ENCODE measurements at regions not wholly inside any gene's neighbourhood (a gene's known extent, or its start where the extent isn't known, plus 50 kb on each side); places are given as distances from the start of the nearest gene placed in this dataset.

DNA sequence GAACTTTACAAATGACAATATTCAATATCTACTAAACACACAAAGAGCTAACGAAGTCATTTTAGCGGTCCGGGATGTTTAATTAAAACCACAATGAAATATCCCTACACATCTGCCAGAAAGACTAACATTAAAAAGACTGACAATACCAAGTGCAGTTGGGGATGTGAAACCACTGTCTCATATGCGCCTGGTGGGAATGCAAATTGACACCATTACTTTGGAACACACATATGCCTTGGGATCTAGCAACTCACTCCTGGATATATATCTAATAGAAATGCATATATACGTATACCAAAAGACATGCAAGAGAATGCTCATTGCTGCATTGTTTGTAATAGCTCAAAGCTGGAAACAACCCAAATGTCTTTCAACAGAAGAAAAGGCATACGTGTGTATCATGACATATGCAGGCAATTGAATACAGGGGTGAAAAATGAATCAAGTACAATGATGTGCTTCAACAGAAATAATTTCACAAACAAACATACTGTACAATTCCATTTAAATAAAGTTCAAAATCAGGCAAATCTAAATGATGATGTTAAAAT lies 153.3 kb downstream of the CARTPT start:
- no peak overlapping the region for H3K27ac ChIP-seq
- TF ChIP-seq, protein P1, sequence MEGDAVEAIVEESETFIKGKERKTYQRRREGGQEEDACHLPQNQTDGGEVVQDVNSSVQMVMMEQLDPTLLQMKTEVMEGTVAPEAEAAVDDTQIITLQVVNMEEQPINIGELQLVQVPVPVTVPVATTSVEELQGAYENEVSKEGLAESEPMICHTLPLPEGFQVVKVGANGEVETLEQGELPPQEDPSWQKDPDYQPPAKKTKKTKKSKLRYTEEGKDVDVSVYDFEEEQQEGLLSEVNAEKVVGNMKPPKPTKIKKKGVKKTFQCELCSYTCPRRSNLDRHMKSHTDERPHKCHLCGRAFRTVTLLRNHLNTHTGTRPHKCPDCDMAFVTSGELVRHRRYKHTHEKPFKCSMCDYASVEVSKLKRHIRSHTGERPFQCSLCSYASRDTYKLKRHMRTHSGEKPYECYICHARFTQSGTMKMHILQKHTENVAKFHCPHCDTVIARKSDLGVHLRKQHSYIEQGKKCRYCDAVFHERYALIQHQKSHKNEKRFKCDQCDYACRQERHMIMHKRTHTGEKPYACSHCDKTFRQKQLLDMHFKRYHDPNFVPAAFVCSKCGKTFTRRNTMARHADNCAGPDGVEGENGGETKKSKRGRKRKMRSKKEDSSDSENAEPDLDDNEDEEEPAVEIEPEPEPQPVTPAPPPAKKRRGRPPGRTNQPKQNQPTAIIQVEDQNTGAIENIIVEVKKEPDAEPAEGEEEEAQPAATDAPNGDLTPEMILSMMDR (conservative IDR thresholded peaks at IDR 0.05), result no peak
- TF ChIP-seq ZFX (IDR thresholded peaks at IDR 0.05), result no peak

DNA sequence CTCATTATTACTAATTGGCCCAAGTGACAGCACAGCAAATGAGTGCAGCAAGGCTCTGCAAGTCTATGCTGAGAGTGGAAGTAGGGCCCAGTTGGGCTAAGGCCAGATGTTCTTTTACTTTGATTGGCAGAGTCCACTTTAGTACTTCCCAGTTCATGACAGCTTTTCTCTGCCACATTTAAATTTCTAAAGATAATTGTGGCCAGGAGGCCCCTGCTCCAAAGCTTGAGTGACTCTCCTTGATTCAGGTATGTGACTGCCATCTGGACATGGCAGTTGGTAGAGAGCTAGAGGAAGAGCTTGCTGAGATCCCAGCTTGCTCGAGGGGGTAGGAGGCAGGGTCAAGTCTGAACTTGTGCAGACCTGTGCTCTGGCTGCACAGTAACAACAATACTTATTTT lies 154.1 kb downstream of the CARTPT start:
- TF ChIP-seq, protein P1 (conservative IDR thresholded peaks at IDR 0.05), result no peak
- no peak for TF ChIP-seq ZFX (IDR thresholded peaks at IDR 0.05)
- H3K27ac ChIP-seq, result no peak overlapping the region

DNA sequence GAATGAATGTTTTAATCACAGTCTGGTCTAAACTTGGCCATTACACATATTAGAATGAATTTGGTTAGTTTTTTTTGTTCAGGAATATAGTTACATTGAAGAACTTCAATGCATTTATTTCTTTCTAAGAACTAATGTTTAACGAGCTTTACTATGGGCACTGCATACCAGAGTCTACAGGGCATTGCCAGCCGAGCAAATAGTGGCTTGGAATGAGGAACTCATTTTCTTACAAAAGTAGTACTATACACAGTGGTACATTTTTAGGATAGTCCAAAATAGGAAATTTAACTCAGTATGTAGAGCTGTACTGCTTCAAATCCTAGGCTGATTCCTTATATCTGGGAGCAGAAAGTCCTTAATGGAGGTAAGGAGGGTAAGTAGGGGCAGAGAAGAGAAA lies 155.4 kb downstream of the CARTPT start:
- no peak for TF ChIP-seq ZFX (IDR thresholded peaks at IDR 0.05)
- TF ChIP-seq, protein P1 (conservative IDR thresholded peaks at IDR 0.05), result no peak
- no peak overlapping the region for H3K27ac ChIP-seq

DNA sequence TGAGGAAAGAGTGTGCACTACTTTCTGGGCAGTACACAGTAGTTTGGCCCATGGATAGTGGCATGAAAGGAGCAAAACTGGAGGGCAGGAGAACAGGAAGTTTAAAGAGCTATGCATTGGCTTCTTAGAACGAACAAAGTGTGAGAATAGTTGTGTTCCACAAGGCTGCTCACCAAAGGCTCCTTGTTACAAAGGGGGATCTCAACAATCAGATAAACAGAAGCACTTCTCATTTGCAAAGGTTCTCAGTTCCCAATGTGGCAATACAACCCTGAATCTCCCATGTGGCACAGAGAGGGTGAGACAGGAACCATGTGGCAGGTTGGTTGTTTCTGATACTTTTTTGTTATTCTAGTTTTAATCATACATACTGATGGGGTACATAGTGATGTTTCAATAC lies 158.4 kb downstream of the CARTPT start:
- TF ChIP-seq, protein P1 (conservative IDR thresholded peaks at IDR 0.05), result no peak
- TF ChIP-seq ZFX (IDR thresholded peaks at IDR 0.05), result no peak
- no peak overlapping the region for H3K27ac ChIP-seq

DNA sequence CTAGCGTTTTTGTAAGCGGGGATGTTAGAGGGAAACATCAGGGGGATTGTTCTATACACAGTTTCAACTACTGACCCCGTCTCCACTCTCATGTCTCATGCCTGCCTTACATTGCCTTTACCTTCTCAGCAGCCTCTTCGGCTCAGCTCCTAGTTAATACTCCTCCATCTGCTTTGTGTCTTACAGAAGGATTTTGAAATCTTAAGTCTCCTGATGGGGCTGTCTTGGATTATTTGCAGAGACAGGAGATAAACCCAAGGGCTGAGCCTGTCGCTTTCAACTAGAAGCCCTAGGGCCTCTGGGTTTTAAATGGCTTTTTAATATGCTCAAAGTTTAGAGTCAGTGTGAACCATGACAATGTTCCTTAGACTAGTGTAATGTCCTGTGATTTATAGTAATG lies 161.5 kb downstream of the CARTPT start:
- TF ChIP-seq ZFX (IDR thresholded peaks at IDR 0.05), result no peak
- TF ChIP-seq, protein P1 (conservative IDR thresholded peaks at IDR 0.05), result no peak

DNA sequence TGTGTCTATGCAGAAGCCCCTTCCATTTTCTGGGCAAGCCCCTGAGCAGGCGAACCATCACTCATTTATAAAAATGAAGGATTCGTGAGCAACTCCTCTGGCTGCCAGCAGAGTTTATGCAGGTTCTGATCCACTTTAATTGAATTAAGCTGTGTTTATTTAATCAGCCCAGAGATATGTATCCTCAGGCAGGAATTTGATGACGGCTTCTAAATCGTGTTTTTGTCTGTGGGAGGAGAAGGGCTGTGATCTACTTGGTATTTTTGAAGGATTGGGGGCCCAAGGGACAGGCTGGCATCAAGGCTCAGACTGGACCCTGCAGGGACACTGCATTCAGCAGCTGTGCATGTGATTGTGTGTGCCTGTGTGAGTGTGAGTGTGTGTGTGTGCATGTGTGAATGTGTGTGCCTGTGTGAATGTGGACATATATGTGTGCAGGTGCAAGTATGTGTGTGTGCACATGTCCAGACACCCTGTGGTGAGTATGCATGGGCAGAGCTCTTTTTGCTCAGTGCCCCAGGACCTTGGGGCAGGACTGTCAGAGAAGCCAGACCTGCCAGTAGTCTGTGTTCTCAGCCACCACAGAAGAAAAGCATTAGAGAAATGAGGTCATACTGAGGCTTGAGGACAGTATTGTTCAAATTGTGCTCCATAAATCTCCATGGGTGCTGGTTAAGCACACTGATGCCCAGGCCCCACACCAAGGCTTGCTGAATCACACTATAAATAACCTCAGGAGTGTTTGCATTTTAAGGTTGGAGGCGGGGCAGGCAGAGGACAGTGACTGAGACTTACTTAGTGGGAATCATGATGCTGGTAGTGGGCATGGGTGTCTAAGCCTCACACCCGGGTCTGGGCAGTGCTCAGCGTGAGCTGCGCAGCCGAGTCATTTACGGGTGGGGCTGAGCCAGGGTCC lies 164.0 kb downstream of the CARTPT start:
- peak overlapping the region; percentile 2; the same call in 1 of the 2 replicates for H3K27ac ChIP-seq
- TF ChIP-seq ZFX (IDR thresholded peaks at IDR 0.05), result no peak
- TF ChIP-seq, protein P1 (conservative IDR thresholded peaks at IDR 0.05), result no peak

More for the DNA sequence above, 161.5 kb downstream of the CARTPT start:
- H3K27ac ChIP-seq, result no peak overlapping the region

DNA sequence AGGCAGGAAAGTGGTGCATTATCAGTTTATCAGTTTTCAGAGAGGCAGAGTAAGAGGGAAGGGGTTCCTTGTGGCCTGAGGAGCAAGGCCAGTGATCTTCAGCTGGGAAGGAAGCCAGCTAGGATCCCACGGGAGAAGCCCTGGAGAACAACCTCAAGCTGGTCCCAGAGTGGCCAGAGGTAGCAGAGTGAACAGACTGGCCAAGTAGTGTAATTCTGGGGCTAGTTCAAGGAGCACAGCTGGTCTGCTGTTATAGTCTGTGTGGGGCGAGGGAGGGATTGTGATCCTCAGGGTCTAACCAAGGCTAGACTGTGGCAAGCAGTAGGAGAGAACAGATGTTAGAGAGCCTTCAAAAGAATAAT lies 164.6 kb downstream of the CARTPT start:
- H3K27ac ChIP-seq, result peak overlapping the region; percentile 2; the same call in 1 of the 2 replicates
- TF ChIP-seq, protein P1 (conservative IDR thresholded peaks at IDR 0.05), result no peak
- TF ChIP-seq ZFX (IDR thresholded peaks at IDR 0.05), result no peak

Data from C4-2B (cell line).